Fibroblast of lung (primary cell): ENCODE measurements at regions not wholly inside any gene's neighbourhood (a gene's known extent, or its start where the extent isn't known, plus 50 kb on each side); places are given as distances from the start of the nearest gene placed in this dataset.

Experiments used
- CTCF ChIP-seq, 2 donors: IDR thresholded peaks in 1 of 2; conservative IDR thresholded peaks in 1 of 2; 1 replicate in 1 of 2; 2 replicates in 1 of 2; pipeline ENCODE4 v1.5.1; 2011 to 2012; ENCODE audit warnings: low read length in 2 of 2, control low read depth in 1 of 2, inconsistent platforms in 1 of 2, low read depth in 1 of 2, mild to moderate bottlenecking in 1 of 2
- EZH2 ChIP-seq: IDR thresholded peaks from 2 replicates; pipeline ENCODE4 v1.5.1; 2012; ENCODE audit warnings: low read length, control low read depth, mild to moderate bottlenecking; ENCODE audit errors: missing control alignments

- TF ChIP-seq CTCF (conservative IDR thresholded peaks at IDR 0.05 in 1 of 2, IDR thresholded peaks at IDR 0.05 in 1 of 2; ENCODE audit: low read depth in 1 of 2, low read length in 2 of 2) (no peak), EZH2 (no peak)
These were observed 65.9 kb downstream of the METRNL start for GRCh38 chr17:83145358-83145738.
